A673 (cell line): ENCODE measurements at regions not wholly inside any gene's neighbourhood (a gene's known extent, or its start where the extent isn't known, plus 50 kb on each side); places are given as distances from the start of the nearest gene placed in this dataset.

Source experiments
- EZH2 ChIP-seq: fragments of 200-600 bp; sonication (generic); IDR thresholded peaks from 2 replicates; pipeline ENCODE4 v1.6.1; 2017; ENCODE audit warnings: borderline replicate concordance, low read depth, mild to moderate bottlenecking, mixed read lengths, antibody characterized with exemption, low read length; ENCODE audit not compliant: poor library complexity, severe bottlenecking
- TF ChIP-seq, protein P1 (sequence below): fragments of 300-800, 200-600 bp; sonication (generic); conservative IDR thresholded peaks from 2 replicates; pipeline ENCODE4 v1.5.1; 2017; ENCODE audit warnings: low read depth, mild to moderate bottlenecking, antibody characterized with exemption, low read length, moderate library complexity, mixed read lengths

DNA sequence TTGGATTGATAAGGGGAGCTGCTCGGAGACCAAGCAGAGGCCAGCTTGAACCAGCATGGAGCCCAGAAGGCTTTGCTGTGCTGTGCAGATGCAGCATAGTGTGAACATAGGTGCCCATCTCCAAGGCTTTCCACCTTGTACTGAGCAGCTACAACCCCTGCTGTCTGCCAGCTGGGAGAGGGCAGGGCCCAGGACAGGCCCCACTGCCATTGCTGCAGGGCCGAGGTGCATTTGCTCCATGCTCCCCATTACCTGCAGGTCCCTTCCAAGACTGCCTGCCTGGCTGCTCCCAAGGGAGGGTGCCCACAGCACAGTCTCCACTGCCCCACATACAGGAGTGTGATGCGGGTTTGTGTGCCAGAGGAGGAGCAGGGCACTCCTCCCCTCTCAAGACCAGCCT, 1016.0 kb upstream of the INTU start:
- TF ChIP-seq, protein P1, sequence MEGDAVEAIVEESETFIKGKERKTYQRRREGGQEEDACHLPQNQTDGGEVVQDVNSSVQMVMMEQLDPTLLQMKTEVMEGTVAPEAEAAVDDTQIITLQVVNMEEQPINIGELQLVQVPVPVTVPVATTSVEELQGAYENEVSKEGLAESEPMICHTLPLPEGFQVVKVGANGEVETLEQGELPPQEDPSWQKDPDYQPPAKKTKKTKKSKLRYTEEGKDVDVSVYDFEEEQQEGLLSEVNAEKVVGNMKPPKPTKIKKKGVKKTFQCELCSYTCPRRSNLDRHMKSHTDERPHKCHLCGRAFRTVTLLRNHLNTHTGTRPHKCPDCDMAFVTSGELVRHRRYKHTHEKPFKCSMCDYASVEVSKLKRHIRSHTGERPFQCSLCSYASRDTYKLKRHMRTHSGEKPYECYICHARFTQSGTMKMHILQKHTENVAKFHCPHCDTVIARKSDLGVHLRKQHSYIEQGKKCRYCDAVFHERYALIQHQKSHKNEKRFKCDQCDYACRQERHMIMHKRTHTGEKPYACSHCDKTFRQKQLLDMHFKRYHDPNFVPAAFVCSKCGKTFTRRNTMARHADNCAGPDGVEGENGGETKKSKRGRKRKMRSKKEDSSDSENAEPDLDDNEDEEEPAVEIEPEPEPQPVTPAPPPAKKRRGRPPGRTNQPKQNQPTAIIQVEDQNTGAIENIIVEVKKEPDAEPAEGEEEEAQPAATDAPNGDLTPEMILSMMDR = no peak
- no peak for TF ChIP-seq EZH2
